HEK293T (cell line): ENCODE measurements at regions not wholly inside any gene's neighbourhood (a gene's known extent, or its start where the extent isn't known, plus 50 kb on each side); places are given as distances from the start of the nearest gene placed in this dataset.
"Not testable (repeated sequence)": the region's sequence is repeated elsewhere in the genome, so short reads cannot be mapped to it uniquely, and the experiment has no call there.

ENCODE experiments used
- ARNT ChIP-seq: fragments of 450-650 bp; IDR thresholded peaks from 2 replicates; pipeline ENCODE4 v1.6.1; 2017; ENCODE audit warnings: mild to moderate bottlenecking
- BHLHE40 ChIP-seq: fragments of 450-650 bp; IDR thresholded peaks from 2 replicates; pipeline ENCODE4 v1.6.1; 2016; ENCODE audit warnings: mild to moderate bottlenecking, moderate library complexity, borderline replicate concordance
- CTBP1 ChIP-seq: fragments of 450-650 bp; IDR thresholded peaks from 2 replicates; pipeline ENCODE4 v1.6.1; 2016; ENCODE audit warnings: borderline replicate concordance
- ELF4 ChIP-seq: fragments of 450-650 bp; IDR thresholded peaks from 2 replicates; pipeline ENCODE4 v1.6.1; 2017; ENCODE audit warnings: antibody characterized with exemption
- FOXA1 ChIP-seq: fragments of 450-650 bp; IDR thresholded peaks from 2 replicates; pipeline ENCODE4 v1.6.1; 2016; ENCODE audit warnings: mild to moderate bottlenecking
- FOXM1 ChIP-seq: fragments of 450-650 bp; IDR thresholded peaks from 2 replicates; pipeline ENCODE4 v1.6.1; 2017; ENCODE audit warnings: mild to moderate bottlenecking, borderline replicate concordance
- L3MBTL2 ChIP-seq: fragments of 450-650 bp; conservative IDR thresholded peaks from 2 replicates; pipeline ENCODE4 v1.6.1; 2016; ENCODE audit warnings: mild to moderate bottlenecking
- LEF1 ChIP-seq: fragments of 450-650 bp; IDR thresholded peaks from 2 replicates; pipeline ENCODE4 v1.6.1; 2017; ENCODE audit warnings: mild to moderate bottlenecking, borderline replicate concordance
- NFRKB ChIP-seq: fragments of 450-650 bp; IDR thresholded peaks from 2 replicates; pipeline ENCODE4 v1.6.1; 2016; ENCODE audit warnings: mild to moderate bottlenecking, moderate library complexity
- SP1 ChIP-seq: fragments of 450-650 bp; IDR thresholded peaks from 2 replicates; pipeline ENCODE4 v1.6.1; 2017
- SUZ12 ChIP-seq: fragments of 450-650 bp; IDR thresholded peaks from 2 replicates; pipeline ENCODE4 v1.6.1; 2016; ENCODE audit warnings: mild to moderate bottlenecking
- ZNF384 ChIP-seq: fragments of 450-650 bp; IDR thresholded peaks from 2 replicates; pipeline ENCODE4 v1.6.1; 2016

- not testable (repeated sequence) for TF ChIP-seq FOXM1, BHLHE40, CTBP1, SP1, ARNT, ELF4, LEF1, NFRKB, ZNF384, FOXA1, SUZ12, L3MBTL2
Observed at GRCh38 chr22:34422948-34423347, 502.7 kb upstream of the LARGE1 start.
